22Rv1 (cell line): ENCODE measurements at regions not wholly inside any gene's neighbourhood (a gene's known extent, or its start where the extent isn't known, plus 50 kb on each side); places are given as distances from the start of the nearest gene placed in this dataset.

Source experiments
- CTCF ChIP-seq: fragments of 450-650 bp; IDR thresholded peaks from 2 replicates; pipeline ENCODE4 v1.5.1; 2017; ENCODE audit warnings: mild to moderate bottlenecking
- ZFX ChIP-seq: fragments of 450-650 bp; IDR thresholded peaks from 2 replicates; pipeline ENCODE4 v1.6.1; 2017; ENCODE audit warnings: antibody characterized with exemption, borderline replicate concordance

- TF ChIP-seq CTCF (no peak), ZFX (no peak)
Measured at GRCh38 chr6:113735491-113735890, 121.7 kb upstream of the MARCKS start.
